WTC11 (cell line): ENCODE measurements at regions not wholly inside any gene's neighbourhood (a gene's known extent, or its start where the extent isn't known, plus 50 kb on each side); places are given as distances from the start of the nearest gene placed in this dataset.

Experiments used
- ATAC-seq: fragments of 200-7000 bp; cut with Tn5 transposase; 2 replicates; pipeline ENCODE4 v1.10.0; 2021; ENCODE audit warnings: mild to moderate bottlenecking, moderate library complexity
- CTCF ChIA-PET: fragments of 300-600 bp; sonication (Branson Sonifier 250); formaldehyde crosslinking; loops from one replicate; lab custom pipeline; 2021; ENCODE audit warnings: antibody characterized with exemption; lab: Charles Lee
- POLR2A ChIA-PET: fragments of 350-600 bp; sonication (Branson Sonifier 250); formaldehyde crosslinking; loops from one replicate; lab custom pipeline; 2021; ENCODE audit warnings: antibody characterized with exemption; lab: Charles Lee
- DNase-seq: peaks from one replicate; pipeline ENCODE4 v3.0.0; 2021; ENCODE audit warnings: low spot score
- H3K27ac Mint-ChIP-seq: 2 replicates; pipeline ENCODE4 v1.8.0; 2021; ENCODE audit warnings: mixed read lengths
- H3K27me3 Mint-ChIP-seq: 2 replicates; pipeline ENCODE4 v1.8.0; 2021; ENCODE audit warnings: low read depth, mild to moderate bottlenecking, moderate library complexity, mixed read lengths
- H3K36me3 Mint-ChIP-seq: 2 replicates; pipeline ENCODE4 v1.8.0; 2021; ENCODE audit warnings: mixed read lengths
- H3K4me1 Mint-ChIP-seq: 2 replicates; pipeline ENCODE4 v1.8.0; 2022; ENCODE audit warnings: mixed read lengths
- H3K4me3 Mint-ChIP-seq: 2 replicates; pipeline ENCODE4 v1.8.0; 2021; ENCODE audit warnings: mild to moderate bottlenecking, moderate library complexity, mixed read lengths
- H3K9me3 Mint-ChIP-seq: 2 replicates; pipeline ENCODE4 v1.8.0; 2021; ENCODE audit warnings: mixed read lengths
- EMX1 ChIP-seq: fragments of 250-450 bp; sonication (Bioruptor Pico); IDR thresholded peaks from 2 replicates; pipeline ENCODE4 v1.8.0; 2021; ENCODE audit warnings: mild to moderate bottlenecking
- GRHL2 ChIP-seq: fragments of 250-450 bp; sonication (Bioruptor Pico); IDR thresholded peaks from 2 replicates; pipeline ENCODE4 v1.8.0; 2022; ENCODE audit warnings: mild to moderate bottlenecking, moderate library complexity; ENCODE audit not compliant: insufficient replicate concordance, severe bottlenecking
- GTF2I ChIP-seq: fragments of 250-450 bp; sonication (Bioruptor Pico); conservative IDR thresholded peaks from 2 replicates; pipeline ENCODE4 v1.4.0; 2021; ENCODE audit warnings: mild to moderate bottlenecking
- JAZF1 ChIP-seq: fragments of 250-450 bp; sonication (Bioruptor Pico); IDR thresholded peaks from 2 replicates; pipeline ENCODE4 v1.9.0; 2021; ENCODE audit warnings: moderate library complexity, mild to moderate bottlenecking, inconsistent platforms
- NFATC4 ChIP-seq: fragments of 250-450 bp; sonication (Bioruptor Pico); IDR thresholded peaks from 2 replicates; pipeline ENCODE4 v1.9.0; 2021; ENCODE audit warnings: mild to moderate bottlenecking
- TEAD4 ChIP-seq: sonication (generic); formaldehyde crosslinking; IDR thresholded peaks from 2 replicates; pipeline ENCODE4 v1.8.0; 2022; ENCODE audit warnings: mild to moderate bottlenecking, missing genetic modification reagents
- TF ChIP-seq, protein P1 (sequence below): fragments of 250-450 bp; sonication (Bioruptor Pico); IDR thresholded peaks from 2 replicates; pipeline ENCODE4 v1.9.0; 2021; ENCODE audit warnings: moderate library complexity, mild to moderate bottlenecking, inconsistent platforms, borderline replicate concordance
- TF ChIP-seq, protein P2 (sequence below): sonication (generic); formaldehyde crosslinking; IDR thresholded peaks from 2 replicates; pipeline ENCODE4 v1.8.0; 2023; ENCODE audit warnings: missing genetic modification reagents
- TF ChIP-seq, protein P3 (sequence below): sonication (generic); formaldehyde crosslinking; IDR thresholded peaks from 2 replicates; pipeline ENCODE4 v1.8.0; 2023; ENCODE audit warnings: missing genetic modification reagents, mild to moderate bottlenecking, borderline replicate concordance
- TF ChIP-seq, protein P4 (sequence below): fragments of 250-450 bp; sonication (Bioruptor Pico); IDR thresholded peaks from 2 replicates; pipeline ENCODE4 v1.9.0; 2021; ENCODE audit warnings: mild to moderate bottlenecking
- TF ChIP-seq, protein P5 (sequence below): fragments of 200-600 bp; IDR thresholded peaks from 2 replicates; pipeline ENCODE4 v1.8.0; 2022; ENCODE audit warnings: antibody characterized with exemption

DNA sequence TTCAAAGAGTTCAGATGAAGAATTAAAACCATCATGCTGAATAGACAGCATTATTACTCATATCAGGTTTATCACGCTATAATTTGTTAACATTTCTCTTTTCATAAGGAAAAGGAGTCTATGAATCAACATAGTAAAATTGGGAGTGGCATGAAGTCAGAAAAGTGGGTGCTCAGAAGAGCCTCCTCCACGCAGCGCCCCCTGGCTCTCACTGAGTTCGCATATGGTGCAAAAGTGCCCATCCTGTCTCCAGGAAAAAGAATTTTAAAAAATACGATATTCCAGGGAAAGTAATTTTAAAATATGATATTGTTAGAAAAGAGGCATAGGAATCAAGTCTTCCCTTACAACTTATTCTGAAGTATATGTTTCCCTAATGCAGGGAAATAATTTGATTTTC is 176.3 kb upstream of the TCERG1L start:
- no peak for DNase-seq

DNA sequence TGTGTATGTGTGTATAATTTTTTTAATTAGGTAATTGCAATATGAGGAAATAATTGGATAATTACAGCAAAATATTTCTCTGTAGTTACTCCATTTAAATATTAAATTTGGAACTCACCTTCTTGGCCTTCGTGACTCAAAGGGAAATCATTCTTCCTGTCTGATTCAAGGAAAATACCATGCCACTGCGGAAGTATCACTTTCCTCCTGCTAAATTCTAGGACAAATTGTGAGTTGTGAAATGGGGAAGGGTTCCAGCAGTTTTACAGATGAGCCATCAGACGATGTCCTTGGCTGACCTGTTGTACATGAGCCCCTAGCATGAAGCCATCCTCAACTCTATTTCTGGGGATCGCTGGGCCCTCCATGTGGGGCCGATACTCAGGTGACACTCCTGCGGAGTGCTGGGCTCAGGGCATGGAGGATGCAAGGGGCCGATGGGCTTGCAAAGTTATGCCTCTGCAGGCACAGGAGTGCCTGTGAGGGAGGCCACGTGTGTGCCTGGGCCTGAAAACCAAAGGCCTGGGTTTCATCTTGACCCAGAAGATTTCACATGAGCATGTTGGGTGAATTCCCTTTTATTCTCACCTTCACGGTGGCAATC is 179.6 kb upstream of the TCERG1L start:
- H3K9me3 Mint-ChIP-seq, result peaks cover 85% of the 10 kb centered on the region
- no peaks in the 10 kb centered on the region for H3K4me1 Mint-ChIP-seq
- DNase-seq (no peak), ATAC-seq (no peak)
- TF ChIP-seq, protein P1, sequence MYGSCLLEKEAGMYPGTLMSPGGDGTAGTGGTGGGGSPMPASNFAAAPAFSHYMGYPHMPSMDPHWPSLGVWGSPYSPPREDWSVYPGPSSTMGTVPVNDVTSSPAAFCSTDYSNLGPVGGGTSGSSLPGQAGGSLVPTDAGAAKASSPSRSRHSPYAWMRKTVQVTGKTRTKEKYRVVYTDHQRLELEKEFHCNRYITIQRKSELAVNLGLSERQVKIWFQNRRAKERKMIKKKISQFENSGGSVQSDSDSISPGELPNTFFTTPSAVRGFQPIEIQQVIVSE (CRISPR knock-in tag), result no peak
- no peak for TF ChIP-seq TEAD4 (CRISPR knock-in tag)
- TF ChIP-seq, protein P2, sequence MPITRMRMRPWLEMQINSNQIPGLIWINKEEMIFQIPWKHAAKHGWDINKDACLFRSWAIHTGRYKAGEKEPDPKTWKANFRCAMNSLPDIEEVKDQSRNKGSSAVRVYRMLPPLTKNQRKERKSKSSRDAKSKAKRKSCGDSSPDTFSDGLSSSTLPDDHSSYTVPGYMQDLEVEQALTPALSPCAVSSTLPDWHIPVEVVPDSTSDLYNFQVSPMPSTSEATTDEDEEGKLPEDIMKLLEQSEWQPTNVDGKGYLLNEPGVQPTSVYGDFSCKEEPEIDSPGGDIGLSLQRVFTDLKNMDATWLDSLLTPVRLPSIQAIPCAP (CRISPR knock-in tag), result no peak
- TF ChIP-seq, protein P3, sequence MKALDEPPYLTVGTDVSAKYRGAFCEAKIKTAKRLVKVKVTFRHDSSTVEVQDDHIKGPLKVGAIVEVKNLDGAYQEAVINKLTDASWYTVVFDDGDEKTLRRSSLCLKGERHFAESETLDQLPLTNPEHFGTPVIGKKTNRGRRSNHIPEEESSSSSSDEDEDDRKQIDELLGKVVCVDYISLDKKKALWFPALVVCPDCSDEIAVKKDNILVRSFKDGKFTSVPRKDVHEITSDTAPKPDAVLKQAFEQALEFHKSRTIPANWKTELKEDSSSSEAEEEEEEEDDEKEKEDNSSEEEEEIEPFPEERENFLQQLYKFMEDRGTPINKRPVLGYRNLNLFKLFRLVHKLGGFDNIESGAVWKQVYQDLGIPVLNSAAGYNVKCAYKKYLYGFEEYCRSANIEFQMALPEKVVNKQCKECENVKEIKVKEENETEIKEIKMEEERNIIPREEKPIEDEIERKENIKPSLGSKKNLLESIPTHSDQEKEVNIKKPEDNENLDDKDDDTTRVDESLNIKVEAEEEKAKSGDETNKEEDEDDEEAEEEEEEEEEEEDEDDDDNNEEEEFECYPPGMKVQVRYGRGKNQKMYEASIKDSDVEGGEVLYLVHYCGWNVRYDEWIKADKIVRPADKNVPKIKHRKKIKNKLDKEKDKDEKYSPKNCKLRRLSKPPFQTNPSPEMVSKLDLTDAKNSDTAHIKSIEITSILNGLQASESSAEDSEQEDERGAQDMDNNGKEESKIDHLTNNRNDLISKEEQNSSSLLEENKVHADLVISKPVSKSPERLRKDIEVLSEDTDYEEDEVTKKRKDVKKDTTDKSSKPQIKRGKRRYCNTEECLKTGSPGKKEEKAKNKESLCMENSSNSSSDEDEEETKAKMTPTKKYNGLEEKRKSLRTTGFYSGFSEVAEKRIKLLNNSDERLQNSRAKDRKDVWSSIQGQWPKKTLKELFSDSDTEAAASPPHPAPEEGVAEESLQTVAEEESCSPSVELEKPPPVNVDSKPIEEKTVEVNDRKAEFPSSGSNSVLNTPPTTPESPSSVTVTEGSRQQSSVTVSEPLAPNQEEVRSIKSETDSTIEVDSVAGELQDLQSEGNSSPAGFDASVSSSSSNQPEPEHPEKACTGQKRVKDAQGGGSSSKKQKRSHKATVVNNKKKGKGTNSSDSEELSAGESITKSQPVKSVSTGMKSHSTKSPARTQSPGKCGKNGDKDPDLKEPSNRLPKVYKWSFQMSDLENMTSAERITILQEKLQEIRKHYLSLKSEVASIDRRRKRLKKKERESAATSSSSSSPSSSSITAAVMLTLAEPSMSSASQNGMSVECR, result no peak
- TF ChIP-seq GRHL2, result no peak
- TF ChIP-seq, protein P4, sequence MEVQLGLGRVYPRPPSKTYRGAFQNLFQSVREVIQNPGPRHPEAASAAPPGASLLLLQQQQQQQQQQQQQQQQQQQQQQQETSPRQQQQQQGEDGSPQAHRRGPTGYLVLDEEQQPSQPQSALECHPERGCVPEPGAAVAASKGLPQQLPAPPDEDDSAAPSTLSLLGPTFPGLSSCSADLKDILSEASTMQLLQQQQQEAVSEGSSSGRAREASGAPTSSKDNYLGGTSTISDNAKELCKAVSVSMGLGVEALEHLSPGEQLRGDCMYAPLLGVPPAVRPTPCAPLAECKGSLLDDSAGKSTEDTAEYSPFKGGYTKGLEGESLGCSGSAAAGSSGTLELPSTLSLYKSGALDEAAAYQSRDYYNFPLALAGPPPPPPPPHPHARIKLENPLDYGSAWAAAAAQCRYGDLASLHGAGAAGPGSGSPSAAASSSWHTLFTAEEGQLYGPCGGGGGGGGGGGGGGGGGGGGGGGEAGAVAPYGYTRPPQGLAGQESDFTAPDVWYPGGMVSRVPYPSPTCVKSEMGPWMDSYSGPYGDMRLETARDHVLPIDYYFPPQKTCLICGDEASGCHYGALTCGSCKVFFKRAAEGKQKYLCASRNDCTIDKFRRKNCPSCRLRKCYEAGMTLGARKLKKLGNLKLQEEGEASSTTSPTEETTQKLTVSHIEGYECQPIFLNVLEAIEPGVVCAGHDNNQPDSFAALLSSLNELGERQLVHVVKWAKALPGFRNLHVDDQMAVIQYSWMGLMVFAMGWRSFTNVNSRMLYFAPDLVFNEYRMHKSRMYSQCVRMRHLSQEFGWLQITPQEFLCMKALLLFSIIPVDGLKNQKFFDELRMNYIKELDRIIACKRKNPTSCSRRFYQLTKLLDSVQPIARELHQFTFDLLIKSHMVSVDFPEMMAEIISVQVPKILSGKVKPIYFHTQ (CRISPR knock-in tag), result no peak
- TF ChIP-seq JAZF1 (CRISPR knock-in tag), result no peak
- TF ChIP-seq EMX1 (CRISPR knock-in tag), result no peak
- no peak for TF ChIP-seq GTF2I (CRISPR knock-in tag)
- no peak for TF ChIP-seq NFATC4 (CRISPR knock-in tag)
- H3K4me3 Mint-ChIP-seq, result no peak overlapping the region
- H3K27ac Mint-ChIP-seq, result no peak overlapping the region
- ChIA-PET POLR2A (no interaction called here), CTCF (no interaction called here)
- peaks cover 13% of the 10 kb centered on the region for H3K27me3 Mint-ChIP-seq
- peaks cover 73% of the 10 kb centered on the region for H3K36me3 Mint-ChIP-seq

More for the DNA sequence above, 176.3 kb upstream of the TCERG1L start:
- Mint-ChIP-seq H3K4me1 (no peaks in the 10 kb centered on the region), H3K27ac (no peak overlapping the region), H3K4me3 (no peak overlapping the region), H3K9me3 (peaks cover 88% of the 10 kb centered on the region), H3K36me3 (peaks cover 70% of the 10 kb centered on the region), H3K27me3 (peaks cover 14% of the 10 kb centered on the region; the same call in 1 of the 2 replicates)
- ATAC-seq, result no peak
- CTCF ChIA-PET, result no interaction called here
- TF ChIP-seq, protein P1 (CRISPR knock-in tag), result no peak
- TF ChIP-seq, protein P5, sequence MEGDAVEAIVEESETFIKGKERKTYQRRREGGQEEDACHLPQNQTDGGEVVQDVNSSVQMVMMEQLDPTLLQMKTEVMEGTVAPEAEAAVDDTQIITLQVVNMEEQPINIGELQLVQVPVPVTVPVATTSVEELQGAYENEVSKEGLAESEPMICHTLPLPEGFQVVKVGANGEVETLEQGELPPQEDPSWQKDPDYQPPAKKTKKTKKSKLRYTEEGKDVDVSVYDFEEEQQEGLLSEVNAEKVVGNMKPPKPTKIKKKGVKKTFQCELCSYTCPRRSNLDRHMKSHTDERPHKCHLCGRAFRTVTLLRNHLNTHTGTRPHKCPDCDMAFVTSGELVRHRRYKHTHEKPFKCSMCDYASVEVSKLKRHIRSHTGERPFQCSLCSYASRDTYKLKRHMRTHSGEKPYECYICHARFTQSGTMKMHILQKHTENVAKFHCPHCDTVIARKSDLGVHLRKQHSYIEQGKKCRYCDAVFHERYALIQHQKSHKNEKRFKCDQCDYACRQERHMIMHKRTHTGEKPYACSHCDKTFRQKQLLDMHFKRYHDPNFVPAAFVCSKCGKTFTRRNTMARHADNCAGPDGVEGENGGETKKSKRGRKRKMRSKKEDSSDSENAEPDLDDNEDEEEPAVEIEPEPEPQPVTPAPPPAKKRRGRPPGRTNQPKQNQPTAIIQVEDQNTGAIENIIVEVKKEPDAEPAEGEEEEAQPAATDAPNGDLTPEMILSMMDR, result 0 out of 2 replicates have a peak, but pooled peaks have one; percentile 19
- POLR2A ChIA-PET, result no interaction called here
